Activated CD4-positive, alpha-beta T cell treated with anti-CD3 and anti-CD28 coated beads, Interleukin-10, Interleukin-2, amounts not matched to agents 100 ng/mL and 50 ng/mL, durations not matched to agents 16 hours and 8 hours (primary cell): ENCODE measurements at regions not wholly inside any gene's neighbourhood (a gene's known extent, or its start where the extent isn't known, plus 50 kb on each side); places are given as distances from the start of the nearest gene placed in this dataset.

ENCODE experiments used
- DNase-seq: peaks from one replicate; pipeline ENCODE4 v3.0.0-alpha.2; 2020

DNA sequence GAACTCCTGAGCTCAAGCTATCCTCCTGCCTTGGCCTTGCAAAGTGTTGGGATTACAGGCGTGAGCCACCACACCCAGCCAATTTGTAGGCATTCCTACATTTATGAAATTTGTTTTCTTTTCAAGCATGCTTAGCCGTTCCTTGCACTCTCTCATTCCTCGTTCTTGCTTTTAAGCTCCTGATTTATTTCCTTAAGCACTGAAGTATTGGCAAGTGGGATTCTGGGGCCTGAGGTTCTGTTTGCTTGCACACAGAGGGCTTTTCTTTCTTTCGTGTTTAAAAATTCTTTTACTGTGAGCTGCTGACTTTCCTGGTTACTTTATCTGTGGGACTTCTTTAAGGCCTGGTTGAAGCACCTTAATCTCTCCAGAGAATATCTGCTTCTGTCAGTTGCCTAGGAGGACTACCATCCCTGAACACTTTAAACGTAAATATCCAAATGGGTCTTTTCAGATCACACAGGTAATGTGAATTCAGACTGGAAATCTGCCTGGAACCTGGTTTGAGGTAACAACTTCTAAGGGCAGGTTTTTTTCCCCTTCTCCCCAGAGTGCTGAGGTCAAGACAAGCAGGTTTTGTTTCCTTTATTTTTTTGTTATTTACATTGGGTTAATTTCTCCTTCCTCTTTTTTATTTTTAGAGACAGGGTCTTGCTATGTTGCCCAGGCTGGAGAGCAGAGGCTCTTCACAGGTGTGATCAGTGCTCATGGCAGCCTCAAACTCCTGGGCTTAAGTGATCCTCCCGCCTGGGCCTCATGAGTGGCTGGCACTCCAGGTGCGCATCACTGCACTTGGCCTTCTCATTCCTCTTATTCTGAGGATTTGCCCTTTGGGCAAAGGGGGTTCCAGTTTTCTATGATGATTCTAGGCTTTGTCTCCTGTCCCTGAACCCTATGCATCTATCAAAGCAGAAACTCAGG lies 102.9 kb downstream of the PFKFB3 start:
- DNase-seq = no peak

DNA sequence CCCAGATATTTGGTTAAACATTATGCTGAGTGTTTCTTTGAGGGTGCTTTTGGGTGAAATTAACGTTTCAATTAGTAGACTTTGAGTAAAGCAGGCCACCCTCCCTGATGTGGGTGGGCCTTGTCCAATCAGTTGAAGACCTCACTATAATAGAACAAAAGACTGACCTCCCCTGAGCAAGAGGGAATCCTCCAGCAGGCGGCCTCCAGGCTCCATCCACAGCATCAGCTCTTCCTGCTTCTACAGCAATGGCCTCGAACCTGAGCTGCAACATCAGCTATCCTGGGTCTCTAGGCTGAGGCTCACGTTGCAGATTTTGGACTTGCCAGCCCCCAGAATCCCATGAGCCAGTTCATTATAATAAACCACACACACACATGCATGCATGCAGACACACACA lies 104.2 kb downstream of the PFKFB3 start:
- no peak for DNase-seq

DNA sequence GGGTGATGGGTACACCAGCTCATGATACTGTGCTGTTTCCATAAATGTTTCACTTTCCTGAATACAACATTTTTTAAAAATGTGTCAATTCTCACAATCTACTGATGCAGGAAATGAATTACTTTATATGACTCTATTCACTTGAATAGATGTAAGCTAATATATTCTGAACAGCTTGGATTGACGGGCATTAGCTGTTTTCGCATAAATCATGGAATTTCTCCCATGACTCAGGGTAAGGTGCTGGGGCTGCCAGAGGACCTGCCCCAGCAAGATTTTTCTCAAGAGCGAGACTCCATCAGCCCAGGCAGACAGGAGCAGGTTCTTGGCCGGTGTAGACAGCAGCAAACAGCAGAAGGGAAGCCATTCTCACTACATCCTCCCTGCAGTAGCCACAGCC lies 107.1 kb downstream of the PFKFB3 start:
- DNase-seq = no peak

DNA sequence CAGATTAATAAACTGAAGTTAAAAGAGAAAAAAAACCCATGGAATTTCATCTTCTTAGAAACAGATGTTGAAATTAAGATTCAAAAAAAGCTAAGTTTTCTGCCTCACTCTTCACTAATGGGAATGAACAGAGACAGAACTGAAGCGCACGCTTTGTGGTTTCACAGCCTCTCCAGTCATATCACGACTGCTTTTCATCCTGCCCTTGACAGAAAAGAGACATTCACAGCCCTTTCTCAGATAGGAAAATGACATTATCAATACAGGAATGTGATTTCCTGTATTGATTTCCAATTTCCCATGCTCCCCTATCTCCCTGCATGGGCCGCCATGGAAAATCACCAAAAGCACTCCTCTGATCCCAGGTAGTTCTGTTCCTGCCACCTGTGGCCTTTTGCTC lies 108.2 kb downstream of the PFKFB3 start:
- peak; percentile 57 for DNase-seq

DNA sequence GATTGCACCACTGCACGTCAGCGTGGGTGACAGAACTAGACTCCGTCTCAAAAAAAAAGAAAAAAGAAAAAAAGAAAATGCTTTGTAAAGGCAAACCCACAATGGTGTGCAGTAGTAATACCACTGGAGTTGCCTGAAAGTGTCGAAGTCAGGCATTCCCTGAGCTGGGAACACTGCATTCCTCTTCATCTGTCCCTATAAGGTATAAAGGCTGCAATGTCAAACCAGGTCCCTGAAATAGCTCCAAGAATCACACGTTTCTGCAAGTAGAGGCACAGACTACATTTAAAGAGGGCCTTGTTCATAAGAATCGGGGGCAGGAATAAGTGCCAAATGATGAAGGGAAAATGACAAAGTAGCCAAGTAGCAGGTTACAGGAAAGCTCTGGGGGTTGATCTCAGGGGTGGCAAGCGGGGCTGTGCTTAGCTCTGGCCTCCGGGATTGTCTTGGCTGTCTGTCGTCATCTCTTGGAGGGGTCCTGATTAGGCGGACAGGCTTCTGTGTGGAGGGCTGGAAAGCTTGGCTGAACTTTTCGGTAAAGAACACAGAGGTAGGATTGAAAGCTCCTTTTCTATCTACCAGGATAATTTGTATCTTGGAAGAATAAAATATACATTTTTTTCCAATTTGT lies 109.1 kb downstream of the PFKFB3 start:
- no peak for DNase-seq

DNA sequence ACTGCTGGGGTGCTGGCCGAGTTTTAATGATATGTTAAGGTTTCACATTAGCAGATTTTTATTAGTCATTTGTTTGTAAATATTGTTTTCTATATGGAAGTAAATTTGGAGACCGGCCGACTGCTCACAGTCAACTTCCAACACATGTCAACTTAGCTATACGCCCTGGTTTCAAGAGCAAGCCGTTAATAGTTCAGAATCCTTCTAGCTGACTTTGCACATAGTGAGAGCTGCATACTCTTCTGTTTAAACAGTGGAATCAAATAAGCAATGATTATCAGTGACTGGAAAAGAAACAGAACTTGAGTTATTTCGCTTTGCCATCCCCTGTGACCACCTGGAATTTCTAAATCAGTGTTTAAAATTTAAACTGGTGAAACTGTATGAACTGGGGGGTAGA lies 109.9 kb downstream of the PFKFB3 start:
- no peak for DNase-seq

DNA sequence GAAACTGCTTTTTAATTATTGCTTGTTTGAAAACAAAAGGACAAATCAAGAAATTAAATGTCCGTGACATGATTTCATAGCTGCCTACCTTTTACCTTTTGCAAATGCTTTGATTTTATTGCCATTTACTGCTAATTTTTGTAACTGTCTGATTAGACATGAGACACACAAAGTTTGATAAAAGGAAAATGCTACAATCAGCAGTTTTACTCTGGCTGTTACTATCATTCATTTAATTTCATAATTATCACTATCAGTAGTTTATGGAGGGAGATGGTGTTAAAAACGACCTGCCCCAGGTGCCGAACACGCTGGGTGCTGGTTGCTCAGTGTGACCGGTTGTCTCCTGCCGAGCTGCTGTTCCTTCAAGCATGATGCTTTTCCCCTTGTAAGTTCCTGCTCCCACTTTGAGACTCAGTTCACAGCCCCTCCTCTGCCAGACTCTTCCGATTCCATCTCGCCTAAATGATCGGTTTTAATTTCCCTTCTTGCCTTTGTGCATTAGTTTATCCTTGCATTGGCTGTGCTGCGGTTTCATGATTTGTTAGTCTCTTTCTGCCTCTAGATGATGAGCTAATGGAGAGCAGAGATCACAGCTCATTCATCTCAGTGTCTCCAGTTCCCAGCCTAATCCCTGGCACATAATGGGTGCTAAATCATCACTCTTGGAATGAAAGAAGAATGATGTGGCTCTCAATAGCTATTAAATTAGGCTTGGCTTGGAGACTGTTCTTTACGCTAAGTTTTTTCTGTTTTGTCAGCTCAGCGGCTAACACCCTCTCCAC lies 110.6 kb downstream of the PFKFB3 start:
- no peak for DNase-seq

DNA sequence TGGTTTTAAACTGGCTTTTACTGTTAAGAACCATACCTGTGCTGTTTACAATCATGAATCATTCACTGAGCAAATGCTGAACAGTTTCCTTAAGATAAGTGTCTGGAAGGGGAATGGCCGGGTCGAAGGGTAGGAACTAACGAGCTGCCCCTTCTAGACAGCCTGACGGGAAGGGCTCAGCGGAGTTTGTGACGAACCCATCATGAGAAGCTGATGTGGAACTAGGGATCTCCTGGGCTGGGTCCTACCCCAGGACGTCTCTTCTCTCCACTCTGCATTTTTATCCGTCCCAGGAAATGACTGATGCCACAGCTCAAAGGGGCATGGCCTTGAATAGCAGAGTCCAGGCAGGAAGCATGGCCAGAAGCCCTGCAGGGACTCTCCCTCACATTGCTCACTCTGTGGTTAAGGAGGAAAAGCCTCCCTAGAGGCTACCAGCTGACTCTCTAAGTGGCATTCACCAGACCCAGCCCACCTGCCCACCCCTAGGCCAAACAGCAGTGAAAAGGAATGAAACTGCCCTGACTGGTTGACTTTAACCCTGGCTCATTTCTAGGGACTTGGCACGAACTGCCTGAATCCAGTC lies 112.0 kb downstream of the PFKFB3 start:
- DNase-seq = no peak

DNA sequence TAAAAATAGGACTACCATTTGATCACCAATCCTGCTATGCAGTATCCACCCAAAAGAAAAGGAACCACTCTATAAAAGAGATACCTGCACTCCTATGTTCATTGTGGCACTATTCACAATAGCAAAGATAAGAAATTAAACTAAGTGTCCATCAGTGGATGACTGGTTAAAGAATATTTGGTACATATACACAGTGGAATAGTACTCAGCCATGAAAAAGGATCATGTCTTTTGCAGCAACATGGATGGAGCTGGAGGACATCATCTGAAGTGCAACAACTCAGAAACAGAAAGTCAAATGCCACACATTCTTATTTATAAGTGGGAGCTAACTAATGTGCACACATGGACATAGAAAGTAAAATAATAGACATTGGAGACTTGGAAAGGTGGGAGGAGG lies 116.4 kb downstream of the PFKFB3 start:
- no peak for DNase-seq

DNA sequence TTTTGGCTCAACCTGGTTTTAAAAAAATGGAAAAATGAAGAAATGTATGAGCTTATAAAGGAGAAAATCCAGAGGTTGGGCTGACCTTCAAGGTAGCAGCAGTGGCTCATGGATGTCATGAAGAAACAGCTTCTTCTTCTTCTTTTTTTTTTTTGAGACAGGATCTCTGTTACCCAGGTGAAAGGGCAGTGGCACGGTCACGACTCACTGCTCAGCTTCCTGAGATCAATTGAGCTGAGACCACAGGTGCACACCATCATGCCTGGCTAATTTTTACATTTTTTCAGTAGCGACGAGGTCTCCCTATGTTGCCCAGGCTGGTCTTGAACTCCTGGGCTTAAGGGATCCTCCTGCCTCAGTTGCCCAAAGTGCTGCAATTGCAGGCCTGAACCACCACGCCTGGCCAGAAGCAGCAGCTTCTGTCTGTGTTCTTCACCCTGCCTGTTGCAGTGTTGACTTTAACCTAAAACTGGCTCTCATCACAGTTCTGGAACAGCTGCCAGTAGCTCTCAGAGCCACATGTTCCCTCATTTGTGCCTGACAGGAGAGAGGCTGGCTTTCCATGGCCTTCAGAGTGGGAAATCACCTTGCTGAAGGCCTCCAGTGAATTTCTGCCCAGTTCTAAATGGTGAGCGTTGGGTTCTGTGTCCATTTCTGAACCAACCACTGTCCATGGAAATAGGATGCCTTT lies 117.7 kb downstream of the PFKFB3 start:
- DNase-seq = no peak

DNA sequence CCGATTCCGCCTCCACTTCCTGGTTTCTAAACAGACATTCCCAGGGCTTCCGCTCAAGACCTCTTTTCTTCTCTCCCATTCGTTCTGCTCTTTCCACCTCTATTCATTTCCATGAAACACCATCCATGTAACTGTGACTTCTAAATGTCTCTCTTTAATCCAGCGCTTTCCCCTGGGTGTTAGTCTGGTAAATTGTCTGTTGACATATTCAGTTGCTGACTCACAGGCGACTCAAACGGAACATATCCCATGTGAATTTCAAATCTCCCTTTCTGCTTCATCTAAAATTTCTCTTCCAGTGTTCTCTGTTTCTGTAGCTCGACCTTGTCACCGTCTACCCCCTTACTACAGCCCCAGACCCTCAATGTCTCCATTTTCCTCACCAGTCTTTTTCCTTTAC lies 119.1 kb downstream of the PFKFB3 start:
- no peak for DNase-seq

DNA sequence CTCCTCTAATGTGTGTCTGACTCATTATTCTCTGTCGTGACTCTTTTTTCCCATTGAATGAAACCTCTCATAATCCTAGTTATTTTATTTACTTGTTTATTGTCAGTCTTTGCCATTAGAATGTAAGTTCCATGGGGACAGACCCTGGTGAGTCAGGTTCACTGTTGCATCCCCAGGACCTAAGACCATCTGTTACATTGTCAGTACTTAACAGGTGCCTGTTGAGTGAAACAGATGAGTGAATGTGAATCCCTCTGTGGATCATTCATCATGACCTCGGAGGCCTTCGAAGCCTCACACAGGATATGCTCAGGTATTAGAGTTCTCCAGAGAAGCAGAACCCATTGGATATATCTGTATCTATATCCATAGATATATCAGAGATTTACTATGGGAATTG lies 120.1 kb downstream of the PFKFB3 start:
- no peak for DNase-seq

DNA sequence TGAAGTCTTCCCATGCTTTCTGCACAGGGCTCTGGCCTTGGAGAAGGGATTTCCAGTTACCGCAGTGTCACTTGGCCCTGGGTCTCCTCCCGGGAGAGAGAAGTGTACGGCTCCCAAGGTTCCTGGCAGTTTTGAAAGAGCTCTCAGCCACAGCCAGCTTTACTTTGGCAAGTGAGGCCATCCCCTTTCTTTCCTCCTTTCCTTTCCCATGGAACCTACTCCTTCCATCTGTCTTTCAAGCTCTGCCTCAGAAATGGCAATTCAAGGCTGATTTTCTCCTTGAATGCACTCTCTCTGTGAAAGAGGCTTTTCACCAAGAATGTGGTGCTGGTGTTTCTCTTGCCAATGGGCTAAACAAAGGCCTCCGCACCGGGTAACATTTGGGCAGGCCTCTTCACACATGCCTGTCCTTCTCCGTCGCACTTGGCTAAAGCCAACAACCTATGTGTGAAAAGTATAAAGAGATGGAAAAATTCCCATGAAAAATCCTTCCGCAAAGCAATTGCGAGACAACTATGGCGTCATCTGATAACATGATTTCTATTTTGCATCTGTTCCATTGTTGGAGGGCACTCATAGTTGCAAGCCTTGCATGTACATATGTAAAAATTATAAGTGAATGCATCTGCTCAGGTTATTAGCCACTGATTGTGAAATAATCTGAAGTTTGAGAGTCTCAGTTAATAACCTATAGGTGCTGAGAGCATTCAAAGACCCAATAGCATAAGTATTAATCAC lies 125.4 kb downstream of the PFKFB3 start:
- DNase-seq = no peak

DNA sequence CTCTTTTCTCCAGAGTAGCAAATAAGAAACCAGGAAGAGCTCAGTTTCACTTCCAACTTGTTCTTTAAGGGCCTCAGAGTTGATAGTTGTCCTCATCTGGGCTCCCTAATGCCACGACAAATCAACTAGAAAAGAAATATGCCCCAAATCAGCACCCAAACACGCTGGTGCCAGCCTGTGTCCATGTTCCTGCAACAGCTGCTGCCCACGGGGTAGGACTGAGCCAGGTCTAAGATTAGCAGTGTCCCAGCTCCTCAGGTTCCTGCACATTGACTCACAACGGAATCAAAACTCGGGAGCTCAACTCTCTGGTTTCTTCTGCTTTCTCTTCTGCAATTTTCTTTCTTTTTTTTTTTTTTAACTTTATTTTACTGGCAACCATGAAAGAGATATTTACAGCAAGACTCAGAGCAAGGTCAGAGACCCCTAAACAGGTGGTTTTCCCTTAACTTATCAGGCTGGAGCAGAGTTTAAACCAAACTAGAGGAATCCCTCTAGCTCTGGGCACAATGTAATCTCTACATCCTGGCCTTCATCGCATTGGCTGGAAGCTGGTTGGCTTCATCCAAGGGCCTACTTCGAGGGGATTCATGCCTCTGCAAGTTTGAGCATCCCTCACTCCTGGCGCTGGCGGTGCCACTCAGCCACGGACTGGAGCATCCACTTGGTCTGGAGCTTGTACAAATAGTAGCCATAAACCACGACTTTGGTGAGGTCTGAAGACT lies 126.1 kb downstream of the PFKFB3 start:
- no peak for DNase-seq

DNA sequence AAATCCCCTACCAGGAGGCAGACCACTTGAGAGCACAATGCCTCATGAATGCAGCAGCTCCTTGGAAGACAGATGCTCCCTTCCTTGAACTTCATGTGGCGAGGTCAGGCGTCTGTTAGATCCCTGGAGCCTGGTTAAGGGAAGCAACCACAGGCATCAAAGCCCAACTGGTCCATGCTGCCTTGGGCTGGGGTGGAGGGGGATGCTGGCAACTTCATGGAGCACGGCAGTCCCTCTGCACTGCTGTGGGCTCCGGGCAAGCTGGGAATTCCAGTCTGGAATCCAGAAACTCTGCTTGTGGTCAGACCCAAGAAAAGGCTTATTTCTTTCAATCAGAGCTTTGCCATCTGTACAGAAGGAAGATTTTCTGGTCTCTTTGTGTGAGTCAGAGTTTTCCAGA lies 130.4 kb downstream of the PFKFB3 start:
- DNase-seq = no peak

DNA sequence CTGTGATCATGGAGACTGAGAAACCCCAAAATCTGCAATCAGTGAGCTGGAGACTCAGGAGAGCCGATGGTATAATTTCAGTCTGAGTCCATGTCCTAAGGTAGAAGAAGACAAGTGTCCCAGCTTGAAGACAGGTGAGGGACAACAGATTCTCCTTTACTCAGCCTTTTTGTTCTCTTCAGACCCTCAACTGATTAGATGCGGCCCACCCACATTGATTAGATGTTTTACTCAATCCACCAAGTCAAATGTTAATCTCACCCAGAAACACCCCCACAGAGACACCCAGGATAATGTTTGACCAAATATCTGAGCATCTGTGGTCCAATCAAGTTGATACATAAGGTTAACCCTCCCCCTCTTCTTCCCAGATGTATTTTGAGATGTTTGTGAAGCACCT lies 131.2 kb downstream of the PFKFB3 start:
- DNase-seq = no peak

DNA sequence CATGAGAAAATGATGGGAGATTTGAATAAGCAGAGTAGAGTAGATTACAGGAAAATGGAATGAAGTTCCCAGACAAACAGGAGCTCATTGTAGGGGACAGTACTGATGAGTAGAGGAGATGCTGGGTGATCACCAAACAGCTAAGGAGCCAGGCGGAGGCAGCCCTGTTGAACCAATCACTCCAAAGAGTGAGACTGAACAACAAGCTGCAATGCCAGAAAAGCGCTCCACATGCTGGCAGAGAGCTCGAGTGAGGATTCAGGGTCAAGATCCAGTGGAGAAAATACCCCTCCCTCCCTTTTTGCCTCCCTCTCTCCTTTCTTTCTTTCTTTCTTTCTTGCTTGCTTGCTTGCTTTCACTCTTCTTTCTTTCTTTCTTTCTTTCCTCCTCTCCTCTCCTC lies 133.3 kb downstream of the PFKFB3 start:
- no peak for DNase-seq

DNA sequence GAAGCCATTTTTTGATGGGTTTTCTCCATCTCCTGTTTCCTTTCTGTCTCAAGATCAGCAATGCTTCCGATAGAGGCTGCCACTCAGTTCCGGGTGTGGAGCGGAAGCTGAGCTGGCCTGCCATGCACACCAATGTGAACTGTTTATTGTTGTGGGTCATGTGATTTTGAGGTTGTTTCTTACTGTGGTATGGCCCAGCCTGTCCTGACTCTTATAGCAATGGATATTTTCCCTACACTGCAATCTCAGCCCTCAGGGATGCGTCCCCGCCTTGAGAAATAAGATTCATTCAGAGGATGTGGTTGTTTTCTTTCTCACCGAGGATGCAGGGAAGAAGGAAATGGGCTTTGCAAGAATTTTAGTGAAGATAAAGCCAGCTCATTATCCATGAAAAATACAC lies 134.7 kb downstream of the PFKFB3 start:
- no peak for DNase-seq

DNA sequence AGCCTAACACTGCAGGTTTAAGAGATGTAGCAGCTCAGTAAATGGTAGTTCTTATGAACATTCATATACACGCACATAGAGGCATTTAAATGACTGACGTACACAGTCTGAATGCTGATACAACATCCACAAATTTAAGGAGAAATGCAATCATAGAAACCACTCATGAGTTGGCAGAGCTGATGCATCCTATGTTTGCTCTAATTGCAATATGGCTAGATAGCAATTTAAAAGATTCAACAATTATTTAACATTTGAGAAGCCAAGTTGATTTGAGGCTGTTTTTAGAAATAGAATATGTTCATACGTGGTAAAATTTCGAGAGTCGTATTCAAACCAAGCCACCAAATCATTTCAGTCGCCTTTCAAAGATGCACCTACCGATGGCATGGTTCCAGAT lies 135.6 kb downstream of the PFKFB3 start:
- no peak for DNase-seq

DNA sequence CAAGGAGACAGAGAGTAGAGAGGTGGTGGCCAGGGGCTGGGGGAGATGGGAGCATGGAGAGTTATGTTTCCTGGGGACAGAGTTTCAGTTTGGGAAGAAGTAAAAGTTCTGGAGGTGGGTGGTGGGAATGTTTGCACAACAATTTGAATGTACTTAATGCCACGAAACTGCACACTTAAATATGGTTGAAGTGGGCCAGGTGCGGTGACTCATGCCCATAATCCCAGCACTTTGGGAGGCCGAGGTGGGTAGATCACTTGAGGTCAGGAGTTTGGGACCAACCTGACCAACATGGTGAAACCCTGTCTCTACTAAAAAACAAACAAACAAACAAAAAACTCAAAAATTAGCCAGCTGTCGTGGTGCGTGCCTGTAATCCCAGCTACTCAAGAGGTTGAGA lies 137.2 kb downstream of the PFKFB3 start:
- no peak for DNase-seq

DNA sequence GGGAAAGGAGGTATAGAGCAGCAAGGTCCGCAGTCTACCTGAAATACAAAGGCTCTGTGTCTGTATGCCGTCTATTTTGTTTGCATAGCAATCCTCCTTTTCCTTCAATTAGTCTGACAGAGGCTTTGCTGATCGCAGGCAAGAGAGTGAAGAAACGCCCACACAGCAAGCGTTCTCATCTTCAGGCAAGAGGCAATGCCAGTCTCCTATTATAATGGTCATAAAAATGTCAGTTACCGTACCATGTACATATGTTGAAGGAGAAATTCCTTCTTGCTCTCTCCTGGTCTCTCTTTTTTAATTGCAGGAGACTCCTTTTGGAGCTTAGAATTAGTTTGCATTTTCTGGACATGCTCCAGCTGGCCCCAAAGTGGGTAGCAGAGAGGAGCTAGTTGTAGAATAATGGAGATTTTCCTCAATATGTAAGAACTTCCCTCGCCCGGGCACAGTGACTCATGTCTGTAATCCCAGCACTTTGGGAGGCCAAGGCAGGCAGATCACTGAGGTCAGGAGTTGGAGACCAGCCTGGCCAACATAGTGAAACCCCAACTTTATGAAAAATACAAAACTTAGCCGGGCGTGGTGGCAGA lies 139.5 kb downstream of the PFKFB3 start:
- no peak for DNase-seq
